Transverse colon (tissue), 4 donors: ENCODE measurements at regions not wholly inside any gene's neighbourhood (a gene's known extent, or its start where the extent isn't known, plus 50 kb on each side); places are given as distances from the start of the nearest gene placed in this dataset.

Experiments
- DNase-seq: peaks from one replicate; pipeline ENCODE4 v3.0.0-alpha.2; 2019
- H3K27ac ChIP-seq, 4 donors: fragments of 200-600 bp; sonication (generic); 2 replicates each; pipeline ENCODE4 v1.5.1; 2016 to 2018; ENCODE audit warnings: inconsistent platforms in 4 of 4
- H3K27me3 ChIP-seq: fragments of 200-600 bp; sonication (generic); 2 replicates; pipeline ENCODE4 v1.5.1; 2017; ENCODE audit warnings: inconsistent platforms
- H3K36me3 ChIP-seq, 4 donors: fragments of 200-600 bp; sonication (generic); 2 replicates each; pipeline ENCODE4 v1.5.1; 2017 to 2019; ENCODE audit warnings: inconsistent platforms in 4 of 4
- H3K4me1 ChIP-seq, 4 donors: fragments of 200-600 bp; sonication (generic); 2 replicates each; pipeline ENCODE4 v1.5.1; 2017 to 2020; ENCODE audit warnings: inconsistent platforms in 4 of 4
- H3K4me3 ChIP-seq, 4 donors: fragments of 200-600 bp; sonication (generic); 1 replicate in 1 of 4; 2 replicates in 3 of 4; pipeline versions ENCODE4 v1.5.1 to v1.6.1; 2017 to 2019; ENCODE audit warnings: inconsistent platforms in 4 of 4
- H3K9me3 ChIP-seq, 2 donors: fragments of 200-600 bp; sonication (generic); 2 replicates each; pipeline ENCODE4 v1.5.1; 2017 to 2019; ENCODE audit warnings: inconsistent platforms in 2 of 2
- EP300 ChIP-seq: sonication (generic); formaldehyde crosslinking; IDR thresholded peaks from one replicate; pipeline ENCODE4 v1.6.1; 2017; ENCODE audit warnings: antibody characterized with exemption, low read depth
- POLR2A ChIP-seq: fragments of 450-650 bp; IDR thresholded peaks from one replicate; pipeline ENCODE4 v1.6.1; 2016; ENCODE audit warnings: antibody characterized with exemption, mild to moderate bottlenecking, moderate library complexity
- POLR2AphosphoS5 ChIP-seq, 3 donors: sonication (generic); formaldehyde crosslinking; IDR thresholded peaks; one replicate each; pipeline ENCODE4 v1.6.1; 2016; ENCODE audit warnings: antibody characterized with exemption in 3 of 3
- WGBS, 2 donors: methylation state at CpG; one replicate each; pipeline ENCODE4 v1.1.5; 2018; ENCODE audit warnings: low coverage in 1 of 2; 5-methylcytosine and 5-hydroxymethylcytosine counted together
- in situ Hi-C, 4 donors: fragments of 200-750 bp; cut with MboI; loops; one replicate each; pipeline versions ENCODE4 v1.15.0 to v1.15.1; 2017; ENCODE audit warnings: low sequenced_read_pairs in 3 of 4, low pct_ligation_motif_present in 1 of 4, low pct_unique_long_range_greater_than_20kb in 1 of 4
- intact Hi-C: fragments of 100-400 bp; cut with DNase I; formaldehyde crosslinking; loops from one replicate; pipeline ENCODE4 v1.15.1; 2023; ENCODE audit warnings: low total_unique reads
- TF ChIP-seq, protein P1 (sequence below), 5 experiments: fragments of 200-600 bp in 3 of 5; fragments of 450-650 bp in 2 of 5; sonication (generic) in 3 of 5; IDR thresholded peaks; 1 replicate in 2 of 5; 2 replicates in 3 of 5; pipeline ENCODE4 v1.5.1; 2016 to 2017; ENCODE audit warnings: antibody characterized with exemption in 5 of 5, inconsistent platforms in 3 of 5, mild to moderate bottlenecking in 2 of 5, moderate library complexity in 1 of 5

DNA sequence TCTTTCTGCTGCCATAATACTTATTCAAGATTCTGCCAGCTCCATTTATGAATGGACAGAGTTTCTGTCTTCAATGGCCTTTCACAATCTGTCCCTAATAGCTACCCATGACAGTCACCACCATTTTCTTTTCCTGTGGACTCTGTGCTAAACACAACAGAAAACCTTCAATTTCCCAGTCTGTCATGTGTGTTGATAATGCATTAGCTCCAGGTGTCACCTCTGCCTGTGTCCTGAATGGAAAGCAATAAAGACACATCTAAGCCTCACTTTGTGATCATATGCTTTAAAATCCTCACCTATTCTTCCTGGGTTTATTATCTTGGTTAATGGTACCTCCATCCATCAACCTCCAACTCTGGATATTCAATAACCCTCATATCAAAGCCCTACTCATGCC, 772.2 kb downstream of the DCDC2C start:
- no peak overlapping the region for H3K4me3 ChIP-seq
- no peak overlapping the region for H3K27ac ChIP-seq
- H3K4me1 ChIP-seq = no peaks in the 10 kb centered on the region
- no peaks in the 10 kb centered on the region for H3K36me3 ChIP-seq
- H3K27me3 ChIP-seq = no peaks in the 10 kb centered on the region
- intact Hi-C loops = no loop called here
- in situ Hi-C loops = no loop called here
- no peak for TF ChIP-seq POLR2AphosphoS5 (IDR thresholded peaks at IDR 0.05)
- no peak for TF ChIP-seq POLR2A
- TF ChIP-seq EP300 = no peak
- TF ChIP-seq, protein P1, sequence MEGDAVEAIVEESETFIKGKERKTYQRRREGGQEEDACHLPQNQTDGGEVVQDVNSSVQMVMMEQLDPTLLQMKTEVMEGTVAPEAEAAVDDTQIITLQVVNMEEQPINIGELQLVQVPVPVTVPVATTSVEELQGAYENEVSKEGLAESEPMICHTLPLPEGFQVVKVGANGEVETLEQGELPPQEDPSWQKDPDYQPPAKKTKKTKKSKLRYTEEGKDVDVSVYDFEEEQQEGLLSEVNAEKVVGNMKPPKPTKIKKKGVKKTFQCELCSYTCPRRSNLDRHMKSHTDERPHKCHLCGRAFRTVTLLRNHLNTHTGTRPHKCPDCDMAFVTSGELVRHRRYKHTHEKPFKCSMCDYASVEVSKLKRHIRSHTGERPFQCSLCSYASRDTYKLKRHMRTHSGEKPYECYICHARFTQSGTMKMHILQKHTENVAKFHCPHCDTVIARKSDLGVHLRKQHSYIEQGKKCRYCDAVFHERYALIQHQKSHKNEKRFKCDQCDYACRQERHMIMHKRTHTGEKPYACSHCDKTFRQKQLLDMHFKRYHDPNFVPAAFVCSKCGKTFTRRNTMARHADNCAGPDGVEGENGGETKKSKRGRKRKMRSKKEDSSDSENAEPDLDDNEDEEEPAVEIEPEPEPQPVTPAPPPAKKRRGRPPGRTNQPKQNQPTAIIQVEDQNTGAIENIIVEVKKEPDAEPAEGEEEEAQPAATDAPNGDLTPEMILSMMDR (IDR thresholded peaks at IDR 0.05) = no peak
- no peak for DNase-seq
- H3K9me3 ChIP-seq = peaks cover 0 to 6% of the 10 kb centered on the region in 2 donors

DNA sequence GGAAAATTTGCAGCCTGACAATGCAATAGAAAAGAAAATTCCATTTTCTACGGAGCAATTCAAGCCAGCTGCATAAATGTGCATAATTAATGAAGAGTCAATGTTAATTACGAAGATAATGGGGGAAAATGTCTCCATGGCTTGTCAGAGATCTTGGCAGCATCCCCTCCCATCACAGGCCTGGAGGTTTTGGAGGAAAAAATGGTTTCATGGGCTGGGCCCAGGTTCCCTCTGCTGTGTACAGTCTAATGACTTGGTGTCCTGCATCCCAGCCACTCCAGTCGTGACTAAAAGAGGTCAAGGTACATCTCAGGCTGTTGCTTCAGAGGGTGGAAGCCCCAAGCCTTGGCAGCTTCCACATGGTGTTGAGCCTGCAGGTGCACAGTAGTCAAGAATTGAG, 779.7 kb downstream of the DCDC2C start:
- Histone ChIP-seq H3K27me3 (no peaks in the 10 kb centered on the region), H3K36me3 (no peaks in the 10 kb centered on the region), H3K27ac (no peak overlapping the region), H3K9me3 (peaks cover 0 to 16% of the 10 kb centered on the region in 2 donors), H3K4me1 (no peaks in the 10 kb centered on the region), H3K4me3 (no peak overlapping the region)
- DNase-seq = no peak
- WGBS, 2 donors = 33 to 52% methylated on average over 3 of the region's 3 CpGs
- intact Hi-C loops (no loop called here), in situ Hi-C loops (no loop called here)
- TF ChIP-seq POLR2AphosphoS5 (IDR thresholded peaks at IDR 0.05) (no peak), POLR2A (no peak), EP300 (no peak)
- TF ChIP-seq, protein P1 (IDR thresholded peaks at IDR 0.05) = no peak

DNA sequence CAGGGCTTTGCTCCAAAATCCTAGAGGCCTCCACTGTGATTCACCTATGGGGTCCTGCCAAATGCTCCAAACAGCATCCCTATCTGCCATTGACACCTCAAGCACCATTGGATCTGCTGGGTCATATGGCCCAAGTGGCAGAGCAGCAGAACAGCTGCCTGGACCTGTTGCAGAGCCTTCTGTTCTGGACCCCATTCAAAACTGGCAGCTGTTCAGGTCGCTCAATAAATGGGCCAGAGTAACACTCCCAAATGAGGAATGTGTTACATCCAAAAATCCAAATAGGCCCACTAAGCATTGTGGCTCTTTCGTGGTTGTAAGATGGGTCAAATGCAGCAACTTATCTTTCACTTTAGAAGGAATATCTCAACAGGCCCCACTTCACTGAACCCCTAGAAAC, 783.6 kb downstream of the DCDC2C start:
- Histone ChIP-seq H3K9me3 (peaks cover 0 to 10% of the 10 kb centered on the region in 2 donors), H3K4me1 (no peaks in the 10 kb centered on the region), H3K36me3 (no peaks in the 10 kb centered on the region), H3K4me3 (no peak overlapping the region), H3K27ac (no peak overlapping the region), H3K27me3 (no peaks in the 10 kb centered on the region)
- TF ChIP-seq, protein P1 (IDR thresholded peaks at IDR 0.05) = no peak
- TF ChIP-seq POLR2A (no peak), POLR2AphosphoS5 (IDR thresholded peaks at IDR 0.05) (no peak), EP300 (no peak)
- intact Hi-C loops (no loop called here), in situ Hi-C loops (no loop called here)
- no peak for DNase-seq
- 52% methylated on average over 2 of the region's 2 CpGs; no CpG with 5 or more reads in 1 of the 2 donors for WGBS, 2 donors

DNA sequence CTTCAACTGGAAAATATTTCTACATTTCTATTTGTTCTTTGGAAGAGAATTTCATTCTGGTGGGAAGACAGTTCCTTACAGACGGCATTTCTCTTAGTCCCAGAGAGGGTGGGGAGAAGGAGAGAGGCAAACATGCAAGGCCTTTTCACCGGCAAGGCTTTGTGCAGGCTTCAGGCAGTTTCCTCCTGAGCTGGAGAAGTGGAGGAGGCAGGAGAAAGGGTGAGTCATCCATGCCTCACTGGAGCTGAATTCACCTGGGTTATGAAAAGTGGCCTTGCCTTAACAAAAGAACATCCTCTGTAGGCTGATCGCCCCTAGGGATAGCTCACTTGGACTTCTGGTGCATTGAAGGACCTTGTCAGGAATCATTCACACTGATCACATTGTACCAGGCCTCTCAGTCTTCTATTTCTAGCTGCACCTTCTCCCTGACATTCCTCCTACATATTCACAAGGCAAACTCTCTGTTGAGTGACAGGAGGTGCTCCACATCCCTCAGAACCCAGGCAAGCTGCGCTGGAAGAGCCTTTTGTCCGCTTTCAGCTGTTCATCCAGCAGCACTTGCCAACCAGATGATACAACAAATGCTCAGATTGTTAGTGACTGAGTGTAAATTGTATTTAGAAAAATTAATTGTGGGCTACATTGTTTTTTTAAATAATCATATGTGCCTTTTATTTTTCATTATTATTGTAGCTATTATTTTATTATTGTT, 796.1 kb downstream of the DCDC2C start:
- TF ChIP-seq, protein P1 (IDR thresholded peaks at IDR 0.05) = no peak
- TF ChIP-seq POLR2AphosphoS5 (IDR thresholded peaks at IDR 0.05) = no peak
- no peak for TF ChIP-seq POLR2A
- no peak for TF ChIP-seq EP300
- in situ Hi-C loops (no loop called here), intact Hi-C loops (no loop called here)
- no peak for DNase-seq
- no peaks in the 10 kb centered on the region for H3K4me1 ChIP-seq
- 40 to 83% methylated on average over 1 to 5 of the region's 5 CpGs for WGBS, 2 donors
- H3K4me3 ChIP-seq = no peak overlapping the region
- H3K36me3 ChIP-seq = no peaks in the 10 kb centered on the region
- no peaks in the 10 kb centered on the region for H3K27me3 ChIP-seq
- H3K9me3 ChIP-seq = peaks cover 0 to 5% of the 10 kb centered on the region in 2 donors
- H3K27ac ChIP-seq = no peak overlapping the region
